Caco-2 (cell line): ENCODE measurements at regions not wholly inside any gene's neighbourhood (a gene's known extent, or its start where the extent isn't known, plus 50 kb on each side); places are given as distances from the start of the nearest gene placed in this dataset.

Source experiments
- BruUV-seq: library from RNA; stranded (reverse); fragments of 400-500 nt; replicated peaks from 2 replicates; lab custom pipeline; 2021; lab: Mats Ljungman, UMichigan
- CTCF ChIA-PET: fragments of 300-600 bp; sonication (Branson Sonifier 250); formaldehyde crosslinking; loops from one replicate; lab custom pipeline; 2022; ENCODE audit warnings: antibody characterized with exemption; lab: Charles Lee
- POLR2A ChIA-PET: fragments of 300-600 bp; sonication (Branson Sonifier 250); formaldehyde crosslinking; loops from one replicate; lab custom pipeline; 2022; ENCODE audit warnings: antibody characterized with exemption; lab: Charles Lee
- DNase-seq, 2 experiments: peaks; one replicate each; pipeline versions ENCODE4 v3.0.0 to v3.0.0-alpha.2; 2020 to 2022
- H3K27me3 ChIP-seq: replicated peaks from 2 replicates; pipeline ENCODE4 v1.6.0; 2011; ENCODE audit warnings: low read length; ENCODE audit not compliant: control insufficient read depth, insufficient read depth
- H3K36me3 ChIP-seq: 2 replicates; pipeline ENCODE4 v1.5.1; 2011; ENCODE audit warnings: low read length; ENCODE audit not compliant: control insufficient read depth, insufficient read depth
- H3K4me1 ChIP-seq: fragments of 250-450 bp; sonication (Bioruptor Pico); 2 replicates; pipeline ENCODE4 v1.5.1; 2020; ENCODE audit warnings: mild to moderate bottlenecking
- H3K4me3 ChIP-seq: 2 replicates; pipeline ENCODE4 v1.5.1; 2011; ENCODE audit warnings: low read depth, mild to moderate bottlenecking, control low read depth, low read length
- H3K9me3 ChIP-seq: fragments of 250-450 bp; sonication (Bioruptor Pico); 2 replicates; pipeline ENCODE4 v1.5.1; 2020; ENCODE audit warnings: mild to moderate bottlenecking, moderate library complexity
- H3K27ac Mint-ChIP-seq: one replicate; pipeline ENCODE4 v1.8.0; 2022; ENCODE audit warnings: mixed read lengths; ENCODE audit not compliant: unreplicated experiment
- H3K27me3 Mint-ChIP-seq: one replicate; pipeline ENCODE4 v1.8.0; 2022; ENCODE audit warnings: mixed read lengths; ENCODE audit not compliant: insufficient read depth, unreplicated experiment
- H3K36me3 Mint-ChIP-seq: one replicate; pipeline ENCODE4 v1.8.0; 2022; ENCODE audit warnings: mild to moderate bottlenecking, mixed read lengths; ENCODE audit not compliant: insufficient read depth, unreplicated experiment
- H3K4me1 Mint-ChIP-seq: one replicate; pipeline ENCODE4 v1.8.0; 2022; ENCODE audit warnings: low read depth, mixed read lengths; ENCODE audit not compliant: unreplicated experiment
- H3K4me3 Mint-ChIP-seq: one replicate; pipeline ENCODE4 v1.8.0; 2022; ENCODE audit warnings: mild to moderate bottlenecking, moderate library complexity, mixed read lengths; ENCODE audit not compliant: unreplicated experiment
- H3K9me3 Mint-ChIP-seq: one replicate; pipeline ENCODE4 v1.8.0; 2022; ENCODE audit warnings: mixed read lengths; ENCODE audit not compliant: unreplicated experiment
- intact Hi-C: fragments of 100-400 bp; cut with micrococcal nuclease; formaldehyde crosslinking; loops from one replicate; pipeline ENCODE4 v1.10.0; 2022; ENCODE audit not compliant: unreplicated experiment
- TF ChIP-seq, protein P1 (sequence below), 2 experiments: fragments of 200-600 bp in 1 of 2; IDR thresholded peaks; 1 replicate in 1 of 2; 2 replicates in 1 of 2; pipeline versions ENCODE4 v1.5.1 to v1.8.0; 2011 to 2022; ENCODE audit warnings: antibody characterized with exemption in 1 of 2, control low read depth in 1 of 2, inconsistent platforms in 1 of 2, low read depth in 1 of 2, low read length in 1 of 2, mild to moderate bottlenecking in 1 of 2, moderate library complexity in 1 of 2; ENCODE audit not compliant: insufficient read depth in 1 of 2, severe bottlenecking in 1 of 2, unreplicated experiment in 1 of 2

DNA sequence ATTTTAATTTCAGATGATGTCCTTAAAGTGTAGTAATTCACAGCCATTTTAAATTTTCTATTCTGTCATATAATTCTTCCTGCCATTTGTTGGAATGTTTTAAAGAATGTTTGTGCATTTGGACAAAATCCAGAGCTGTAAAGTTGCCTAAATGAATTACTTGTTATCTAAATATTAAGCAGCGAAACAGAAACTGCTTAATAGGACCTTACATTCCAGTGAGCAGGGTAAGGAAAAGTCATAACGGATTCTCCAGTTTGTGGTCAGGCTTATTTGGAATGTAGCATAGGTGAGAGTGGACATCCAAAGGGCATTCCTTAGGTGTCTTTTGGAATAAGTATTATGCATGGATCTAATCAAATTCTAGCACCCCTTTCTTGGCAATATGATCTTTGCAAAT is 410.4 kb upstream of the PTPRD start:
- POLR2A ChIA-PET = no interaction called here
- Mint-ChIP-seq H3K27me3 (no peaks in the 10 kb centered on the region), H3K4me1 (no peaks in the 10 kb centered on the region), H3K4me3 (no peak overlapping the region), H3K27ac (no peak overlapping the region), H3K9me3 (no peaks in the 10 kb centered on the region), H3K36me3 (no peaks in the 10 kb centered on the region)
- Histone ChIP-seq H3K27me3 (no peaks in the 10 kb centered on the region), H3K4me3 (no peak overlapping the region), H3K4me1 (no peaks in the 10 kb centered on the region), H3K9me3 (no peaks in the 10 kb centered on the region), H3K36me3 (no peaks in the 10 kb centered on the region)
- intact Hi-C loops = no loop called here
- BruUV-seq = no TSS peak
- CTCF ChIA-PET = no interaction called here
- no peak for DNase-seq
- TF ChIP-seq, protein P1, sequence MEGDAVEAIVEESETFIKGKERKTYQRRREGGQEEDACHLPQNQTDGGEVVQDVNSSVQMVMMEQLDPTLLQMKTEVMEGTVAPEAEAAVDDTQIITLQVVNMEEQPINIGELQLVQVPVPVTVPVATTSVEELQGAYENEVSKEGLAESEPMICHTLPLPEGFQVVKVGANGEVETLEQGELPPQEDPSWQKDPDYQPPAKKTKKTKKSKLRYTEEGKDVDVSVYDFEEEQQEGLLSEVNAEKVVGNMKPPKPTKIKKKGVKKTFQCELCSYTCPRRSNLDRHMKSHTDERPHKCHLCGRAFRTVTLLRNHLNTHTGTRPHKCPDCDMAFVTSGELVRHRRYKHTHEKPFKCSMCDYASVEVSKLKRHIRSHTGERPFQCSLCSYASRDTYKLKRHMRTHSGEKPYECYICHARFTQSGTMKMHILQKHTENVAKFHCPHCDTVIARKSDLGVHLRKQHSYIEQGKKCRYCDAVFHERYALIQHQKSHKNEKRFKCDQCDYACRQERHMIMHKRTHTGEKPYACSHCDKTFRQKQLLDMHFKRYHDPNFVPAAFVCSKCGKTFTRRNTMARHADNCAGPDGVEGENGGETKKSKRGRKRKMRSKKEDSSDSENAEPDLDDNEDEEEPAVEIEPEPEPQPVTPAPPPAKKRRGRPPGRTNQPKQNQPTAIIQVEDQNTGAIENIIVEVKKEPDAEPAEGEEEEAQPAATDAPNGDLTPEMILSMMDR (IDR thresholded peaks at IDR 0.05; ENCODE audit: insufficient read depth in 1 of 2, low read depth in 1 of 2, low read length in 1 of 2, severe bottlenecking in 1 of 2, unreplicated experiment in 1 of 2) = no peak

- Mint-ChIP-seq H3K36me3 (no peaks in the 10 kb centered on the region), H3K9me3 (no peaks in the 10 kb centered on the region), H3K27ac (no peak overlapping the region), H3K4me1 (no peaks in the 10 kb centered on the region), H3K4me3 (no peak overlapping the region), H3K27me3 (no peaks in the 10 kb centered on the region)
- TF ChIP-seq, protein P1 (IDR thresholded peaks at IDR 0.05; ENCODE audit: insufficient read depth in 1 of 2, low read depth in 1 of 2, low read length in 1 of 2, severe bottlenecking in 1 of 2, unreplicated experiment in 1 of 2) = no peak
- POLR2A ChIA-PET = no interaction called here
- no peak for DNase-seq
- intact Hi-C loops = no loop called here
- CTCF ChIA-PET = no interaction called here
- no TSS peak for BruUV-seq
- Histone ChIP-seq H3K27me3 (no peaks in the 10 kb centered on the region), H3K4me1 (no peaks in the 10 kb centered on the region), H3K9me3 (no peaks in the 10 kb centered on the region), H3K4me3 (no peak overlapping the region), H3K36me3 (no peaks in the 10 kb centered on the region)
These were observed 413.0 kb upstream of the PTPRD start for GRCh38 chr9:11025775-11026174.

- H3K4me3 Mint-ChIP-seq = no peak overlapping the region
- no peaks in the 10 kb centered on the region for H3K4me1 Mint-ChIP-seq
- H3K27me3 Mint-ChIP-seq = no peaks in the 10 kb centered on the region
- H3K36me3 ChIP-seq = no peaks in the 10 kb centered on the region
- H3K9me3 ChIP-seq = no peaks in the 10 kb centered on the region
- no peak overlapping the region for H3K4me3 ChIP-seq
- no peak overlapping the region for H3K27ac Mint-ChIP-seq
- no peaks in the 10 kb centered on the region for H3K9me3 Mint-ChIP-seq
- intact Hi-C loops = no loop called here
- CTCF ChIA-PET = no interaction called here
- H3K36me3 Mint-ChIP-seq = no peaks in the 10 kb centered on the region
- TF ChIP-seq, protein P1 (IDR thresholded peaks at IDR 0.05; ENCODE audit: insufficient read depth in 1 of 2, low read depth in 1 of 2, low read length in 1 of 2, severe bottlenecking in 1 of 2, unreplicated experiment in 1 of 2) = no peak
- BruUV-seq = no TSS peak
- POLR2A ChIA-PET = no interaction called here
- H3K27me3 ChIP-seq = no peaks in the 10 kb centered on the region
- no peak for DNase-seq
- no peaks in the 10 kb centered on the region for H3K4me1 ChIP-seq
These were observed 425.6 kb upstream of the PTPRD start for GRCh38 chr9:11038366-11038765.
